ENCODE measurements at regions not wholly inside any gene's neighbourhood (a gene's known extent, or its start where the extent isn't known, plus 50 kb on each side); places are given as distances from the start of the nearest gene placed in this dataset.
"Not testable (repeated sequence)": the region's sequence is repeated elsewhere in the genome, so short reads cannot be mapped to it uniquely, and the experiment has no call there.

- DNase-seq, result no peak
Measured at GRCh38 chr4:189204616-189205015, 736.1 kb upstream of the FRG1 start.

DNA sequence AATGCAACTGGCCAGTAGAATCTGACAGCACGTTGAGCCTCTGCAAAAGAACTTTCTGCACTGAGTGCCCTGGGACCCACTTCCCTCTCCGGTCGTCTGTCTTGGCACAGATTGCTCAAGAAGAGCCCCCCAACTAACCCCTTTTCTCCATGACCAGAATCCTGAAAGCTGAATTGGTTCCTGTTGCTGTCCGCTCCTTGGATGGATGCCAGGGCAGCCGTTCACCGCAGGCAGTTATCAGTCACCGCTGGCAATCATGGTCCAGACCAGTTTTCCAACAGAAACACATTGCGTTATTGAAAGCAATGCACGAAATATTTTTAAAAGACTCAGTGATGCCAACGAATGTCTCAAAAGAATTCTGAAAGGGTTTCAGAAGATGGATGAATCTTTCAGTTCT, 733.7 kb upstream of the FRG1 start:
- no peak for DNase-seq

DNA sequence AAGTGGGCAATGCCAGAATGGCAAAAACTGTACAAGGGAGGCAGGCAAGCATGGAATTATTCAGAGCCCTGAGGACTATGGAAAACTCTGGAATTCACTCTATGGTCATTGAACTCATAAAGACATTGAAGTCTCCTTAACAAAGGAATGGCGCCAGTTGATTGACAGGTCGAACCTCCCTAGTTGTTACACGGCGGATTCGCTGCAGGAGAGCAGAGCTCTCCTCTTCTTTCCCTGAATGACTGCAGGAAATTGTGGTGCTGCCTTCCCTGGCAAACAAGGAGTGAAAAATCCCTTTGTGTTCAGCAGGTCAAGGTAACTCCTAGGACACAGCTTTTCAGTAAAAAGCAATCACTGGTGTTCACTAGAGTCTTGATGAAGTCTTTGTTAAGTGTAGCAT, 732.8 kb upstream of the FRG1 start:
- DNase-seq, result no peak

DNA sequence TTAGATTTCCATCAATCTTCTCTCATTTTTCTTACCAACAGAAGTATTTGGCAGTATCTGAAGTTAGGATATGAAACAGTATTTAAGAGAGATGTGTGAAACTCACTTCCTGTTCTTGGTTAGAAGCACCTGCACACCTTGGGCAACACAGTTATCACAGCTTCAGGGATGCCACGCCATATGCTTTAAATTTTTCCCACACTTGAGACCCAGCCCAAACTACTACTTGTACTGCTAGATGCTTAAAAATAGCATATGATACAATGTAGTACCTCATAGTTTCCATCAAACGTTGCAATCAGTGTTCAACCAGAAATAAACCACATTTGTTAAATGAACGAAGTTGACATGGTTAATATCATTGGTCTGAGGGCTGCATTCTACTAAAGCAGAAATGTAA, 725.1 kb upstream of the FRG1 start:
- DNase-seq, result no peak

DNA sequence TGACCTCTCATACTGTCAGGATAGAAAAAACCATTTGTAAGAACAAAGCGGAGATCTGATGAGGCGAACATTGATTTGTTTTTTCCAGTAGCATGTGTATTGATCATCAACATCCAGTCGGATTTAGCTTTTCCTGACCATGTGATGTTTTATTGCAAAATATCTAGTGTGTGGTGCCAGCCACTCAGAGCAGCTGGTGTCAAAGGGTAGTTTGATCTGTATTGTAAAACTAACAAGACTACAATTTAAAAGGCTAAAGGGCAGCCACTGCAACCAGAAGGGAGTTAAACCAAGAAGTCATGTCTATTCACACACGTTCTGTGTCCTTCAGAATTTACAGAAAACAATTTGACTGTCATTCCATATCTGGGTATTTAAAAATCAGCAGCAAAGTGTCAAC, 719.0 kb upstream of the FRG1 start:
- no peak for DNase-seq

GRCh38 chr4:189228726-189229125, 711.9 kb upstream of the FRG1 start:
- DNase-seq, result no peak

GRCh38 chr4:189232274-189232673, 708.4 kb upstream of the FRG1 start:
- no peak for DNase-seq

DNA sequence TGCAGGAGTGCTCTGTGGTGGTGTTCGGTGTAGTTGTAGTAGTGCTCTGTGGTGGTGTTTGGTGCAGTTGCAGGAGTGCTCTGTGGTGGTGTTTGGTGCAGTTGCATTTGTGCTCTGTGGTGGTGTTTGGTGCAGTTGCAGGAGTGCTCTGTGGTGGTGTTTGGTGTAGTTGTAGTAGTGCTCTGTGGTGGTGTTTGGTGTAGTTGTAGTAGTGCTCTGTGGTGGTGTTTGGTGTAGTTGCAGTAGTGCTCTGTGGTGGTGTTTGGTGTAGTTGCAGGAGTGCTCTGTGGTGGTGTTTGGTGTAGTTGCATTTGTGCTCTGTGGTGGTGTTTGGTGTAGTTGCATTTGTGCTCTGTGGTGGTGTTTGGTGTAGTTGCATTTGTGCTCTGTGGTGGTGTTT, 706.9 kb upstream of the FRG1 start:
- not testable (repeated sequence) for DNase-seq

GRCh38 chr4:189234948-189235347, 705.7 kb upstream of the FRG1 start:
- not testable (repeated sequence) for DNase-seq

GRCh38 chr4:189235599-189235998, 705.1 kb upstream of the FRG1 start:
- DNase-seq, result no peak

DNA sequence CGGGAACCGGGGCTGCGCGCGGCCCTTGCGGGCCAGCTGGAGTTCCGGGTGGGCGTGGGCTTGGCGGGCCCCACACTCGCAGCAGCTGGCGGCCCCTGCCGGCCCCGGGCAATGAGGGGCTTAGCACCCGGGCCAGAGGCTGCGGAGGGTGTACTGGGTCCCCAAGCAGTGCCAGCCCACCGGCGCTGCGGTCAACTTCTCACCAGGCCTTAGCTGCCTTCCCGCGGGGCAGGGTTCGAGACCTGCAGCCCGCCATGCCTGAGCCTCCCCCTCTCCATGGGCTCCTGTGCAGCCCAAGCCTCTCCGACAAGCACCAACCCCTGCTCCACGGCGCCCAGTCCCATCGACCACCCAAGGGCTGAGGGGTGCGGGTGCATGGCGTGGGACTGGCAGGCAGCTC, 704.4 kb upstream of the FRG1 start:
- DNase-seq, result not testable (repeated sequence)

DNA sequence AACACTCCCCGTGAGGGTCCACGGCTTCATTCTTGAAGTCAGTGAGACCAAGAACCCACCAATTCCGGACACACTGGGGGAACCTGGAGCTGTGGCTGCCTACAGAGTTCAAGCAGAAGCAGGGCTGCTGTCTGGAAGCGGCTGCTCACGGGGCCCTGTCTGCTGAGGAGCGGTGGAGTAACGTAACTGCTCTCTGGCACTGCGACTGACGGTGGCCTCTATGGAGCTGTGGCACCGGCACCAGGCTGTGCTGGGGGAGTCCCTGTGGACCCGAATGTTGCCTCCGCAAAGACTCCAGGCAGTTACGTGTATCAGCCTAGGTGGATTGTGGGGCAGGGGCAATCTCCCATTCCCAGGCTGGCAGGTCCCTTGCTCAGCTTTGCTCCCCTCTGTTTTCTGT, 703.3 kb upstream of the FRG1 start:
- no peak for DNase-seq

DNA sequence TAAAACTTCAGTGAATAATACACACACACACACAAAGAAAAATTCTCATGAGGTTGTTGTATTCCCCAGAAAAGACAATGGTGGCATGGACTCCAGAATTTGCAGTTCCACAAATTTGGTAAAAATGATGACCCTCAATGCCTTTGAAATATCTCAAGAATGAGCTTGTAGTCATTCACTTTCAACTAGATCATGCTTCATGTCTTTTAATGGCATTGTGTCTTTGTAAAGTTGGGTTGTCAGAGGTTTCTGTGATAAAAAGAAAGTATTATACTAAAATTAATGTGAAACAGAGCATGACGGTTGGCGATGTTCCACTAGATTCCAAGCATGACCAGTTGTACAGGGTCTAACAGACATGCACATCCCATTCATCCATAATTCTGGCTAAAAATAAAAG, 685.0 kb upstream of the FRG1 start:
- DNase-seq, result no peak

- DNase-seq, result no peak
Measured at GRCh38 chr4:189261475-189261874, 679.2 kb upstream of the FRG1 start.

DNA sequence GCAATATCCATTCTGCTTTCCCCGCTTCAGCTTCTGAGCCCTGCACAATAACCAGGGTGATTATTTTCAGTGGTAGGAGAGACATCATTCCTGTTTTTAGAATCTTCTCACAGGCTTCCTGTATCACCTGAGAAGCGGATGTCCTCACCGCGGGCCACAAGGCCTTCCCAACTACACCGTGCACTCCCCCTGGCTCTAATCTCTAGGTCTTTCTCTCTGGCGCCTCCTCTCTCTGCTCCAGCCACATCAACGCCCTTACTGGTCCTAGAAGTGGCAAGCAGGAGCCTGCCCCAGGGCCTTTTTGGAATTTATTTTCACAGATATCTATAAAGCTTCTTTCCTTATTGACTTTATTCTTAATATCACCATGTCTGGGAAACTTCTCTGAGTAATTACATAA, 675.2 kb upstream of the FRG1 start:
- DNase-seq, result no peak

DNA sequence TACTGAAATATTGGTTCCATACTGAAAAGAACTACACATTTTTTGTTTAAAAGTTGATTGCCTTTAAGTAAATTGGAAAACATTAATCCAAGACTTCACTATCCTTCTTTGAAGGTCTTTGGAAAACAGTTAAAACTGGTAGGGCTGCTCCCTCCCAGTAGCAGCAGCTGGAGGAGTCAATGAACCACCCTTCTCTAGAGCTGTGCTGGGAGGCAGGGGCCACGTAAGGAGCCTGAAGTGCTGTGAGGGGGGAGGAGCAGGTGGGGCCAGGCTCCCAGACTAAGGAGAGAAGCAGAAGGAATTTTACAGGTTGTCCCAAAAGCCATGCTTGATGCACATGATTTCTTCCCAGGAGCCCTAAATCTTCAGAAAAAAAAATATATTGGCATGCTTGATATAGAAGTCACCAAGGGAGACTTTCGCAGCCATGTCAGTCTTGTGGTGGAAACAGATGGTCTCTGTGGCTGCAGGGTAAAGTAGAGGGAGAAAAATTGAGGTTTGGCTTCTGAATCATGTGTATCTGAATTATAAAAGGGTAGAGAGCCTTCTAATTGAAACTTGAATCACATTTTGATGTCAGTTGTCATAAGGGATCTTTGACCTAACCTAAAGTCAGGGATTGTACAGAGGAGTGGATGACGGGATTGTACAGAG, 673.2 kb upstream of the FRG1 start:
- DNase-seq, result no peak

GRCh38 chr4:189278597-189279165, 662.0 kb upstream of the FRG1 start:
- no peak for DNase-seq

- DNase-seq, result no peak
Measured at GRCh38 chr4:189279188-189279587, 661.5 kb upstream of the FRG1 start.

- no peak for DNase-seq
Measured at GRCh38 chr4:189285377-189285776, 655.3 kb upstream of the FRG1 start.

- DNase-seq, result no peak
Measured at GRCh38 chr4:189291939-189292338, 648.7 kb upstream of the FRG1 start.

DNA sequence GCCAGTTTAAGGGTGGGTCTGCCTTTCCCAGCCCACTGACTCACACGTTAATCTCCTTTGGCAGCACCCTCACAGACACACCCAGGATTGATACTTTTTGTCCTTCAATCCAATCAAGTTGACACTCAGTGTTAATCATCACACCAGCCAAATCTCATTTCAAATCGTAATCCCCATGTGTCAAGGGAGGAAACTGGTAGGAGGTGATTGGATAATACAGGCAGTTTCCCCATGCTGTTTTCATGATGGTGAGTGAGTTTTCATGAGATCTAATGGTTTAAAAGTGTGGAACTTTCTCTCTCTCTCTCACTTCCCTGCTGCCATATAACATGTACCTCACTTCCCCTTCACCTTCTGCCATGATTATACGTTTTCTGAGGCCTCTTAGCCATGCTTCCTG, 647.2 kb upstream of the FRG1 start:
- no peak for DNase-seq

DNA sequence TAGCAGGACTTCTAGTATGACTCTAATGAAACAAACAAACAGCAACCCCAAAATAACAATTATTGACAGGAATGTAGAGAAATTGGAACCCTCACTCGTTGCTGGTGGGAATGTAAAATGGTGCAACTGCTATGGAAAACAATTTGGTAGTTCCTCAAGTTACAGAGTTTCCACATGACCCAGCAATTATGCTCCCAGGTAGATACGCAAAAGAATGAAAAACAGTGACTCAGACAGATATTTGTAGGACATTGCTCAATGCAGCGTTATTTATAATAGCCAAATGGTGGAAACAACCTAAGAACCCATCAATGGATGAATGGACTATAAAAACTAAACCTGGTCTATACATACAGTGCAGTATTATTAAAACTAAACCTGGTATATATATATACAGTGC, 646.1 kb upstream of the FRG1 start:
- no peak for DNase-seq

DNA sequence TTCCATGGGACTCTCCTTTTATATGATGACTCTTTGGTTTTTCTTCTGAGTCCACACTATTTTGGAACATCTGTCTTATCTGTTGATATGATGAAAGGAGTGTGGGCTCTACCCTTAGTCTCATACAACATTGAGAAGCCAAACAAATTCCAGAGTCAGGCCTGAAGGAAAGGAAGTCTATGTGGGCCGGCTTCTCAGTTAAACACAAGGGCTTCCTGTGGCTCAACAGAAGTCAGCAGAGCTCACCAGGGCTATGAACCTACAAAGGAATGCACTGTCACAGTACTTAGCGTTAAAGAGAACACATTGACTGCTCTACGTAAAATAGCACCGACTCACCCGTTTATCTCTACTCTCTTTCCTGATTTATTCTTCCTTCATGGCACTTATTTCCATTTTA, 641.0 kb upstream of the FRG1 start:
- DNase-seq, result no peak

- no peak for DNase-seq
Measured at GRCh38 chr4:189301692-189302091, 639.0 kb upstream of the FRG1 start.

- DNase-seq, result no peak
Measured at GRCh38 chr4:189302719-189303118, 638.0 kb upstream of the FRG1 start.

Measured in NCI-H446 treated with DMSO at 0.1 percent for 48 hours (cell line).